ENCODE measurements at regions not wholly inside any gene's neighbourhood (a gene's known extent, or its start where the extent isn't known, plus 50 kb on each side); places are given as distances from the start of the nearest gene placed in this dataset.

GRCh38 chr2:16363581-16363980 lies 302.1 kb downstream of the CYRIA start:
- no peak for TF ChIP-seq CTCF (IDR thresholded peaks at IDR 0.05; ENCODE audit: low read length)
- no peak for TF ChIP-seq EZH2 (IDR thresholded peaks at IDR 0.05; ENCODE audit: borderline replicate concordance, low read length)

GRCh38 chr2:16362611-16363010 lies 303.0 kb downstream of the CYRIA start:
- Histone ChIP-seq H3K79me2 (ENCODE audit: insufficient read depth, low read length) (no peaks in the 10 kb centered on the region), H2AFZ (ENCODE audit: low read length) (no peak overlapping the region), H4K20me1 (ENCODE audit: insufficient read depth, low read length) (no peaks in the 10 kb centered on the region), H3K4me3 (ENCODE audit: low read depth, low read length, poor library complexity, severe bottlenecking) (no peak overlapping the region), H3F3A (ENCODE audit: insufficient read depth, low read length) (no peaks in the 10 kb centered on the region), H3K36me3 (ENCODE audit: insufficient read depth, low read length) (no peaks in the 10 kb centered on the region), H3K4me1 (ENCODE audit: insufficient read depth, low read length, severe bottlenecking) (no peaks in the 10 kb centered on the region), H3K9ac (ENCODE audit: low read length) (no peak overlapping the region), H3K27me3 (ENCODE audit: insufficient read depth, low read length) (no peaks in the 10 kb centered on the region), H3K4me2 (ENCODE audit: low read length) (no peak overlapping the region), H3K27ac (ENCODE audit: low read depth, low read length, poor library complexity, severe bottlenecking) (no peak overlapping the region), H3K9me2 (ENCODE audit: low read depth, low read length) (no peaks in the 10 kb centered on the region), H3K9me3 (ENCODE audit: low read length) (no peaks in the 10 kb centered on the region)
- TF ChIP-seq EZH2 (IDR thresholded peaks at IDR 0.05; ENCODE audit: borderline replicate concordance, low read length) = no peak
- no peak for TF ChIP-seq CTCF (IDR thresholded peaks at IDR 0.05; ENCODE audit: low read length)

More at GRCh38 chr2:16363581-16363980, 302.1 kb downstream of the CYRIA start:
- Histone ChIP-seq H3K27me3 (ENCODE audit: insufficient read depth, low read length) (no peaks in the 10 kb centered on the region), H2AFZ (ENCODE audit: low read length) (no peak overlapping the region), H3K4me2 (ENCODE audit: low read length) (no peak overlapping the region), H3F3A (ENCODE audit: insufficient read depth, low read length) (no peaks in the 10 kb centered on the region), H3K79me2 (ENCODE audit: insufficient read depth, low read length) (no peaks in the 10 kb centered on the region), H3K27ac (ENCODE audit: low read depth, low read length, poor library complexity, severe bottlenecking) (no peak overlapping the region), H3K9ac (ENCODE audit: low read length) (no peak overlapping the region), H3K9me3 (ENCODE audit: low read length) (no peaks in the 10 kb centered on the region), H3K9me2 (ENCODE audit: low read depth, low read length) (no peaks in the 10 kb centered on the region), H3K4me3 (ENCODE audit: low read depth, low read length, poor library complexity, severe bottlenecking) (no peak overlapping the region), H3K36me3 (ENCODE audit: insufficient read depth, low read length) (no peaks in the 10 kb centered on the region), H4K20me1 (ENCODE audit: insufficient read depth, low read length) (no peaks in the 10 kb centered on the region), H3K4me1 (ENCODE audit: insufficient read depth, low read length, severe bottlenecking) (no peaks in the 10 kb centered on the region)

- TF ChIP-seq CTCF (IDR thresholded peaks at IDR 0.05; ENCODE audit: low read length) = no peak
- no peak for TF ChIP-seq EZH2 (IDR thresholded peaks at IDR 0.05; ENCODE audit: borderline replicate concordance, low read length)
Measured at GRCh38 chr2:16361261-16361995, 304.2 kb downstream of the CYRIA start.

More at GRCh38 chr2:16361261-16361995, 304.2 kb downstream of the CYRIA start:
- no peak overlapping the region for H3K9ac ChIP-seq (ENCODE audit: low read length)
- H3F3A ChIP-seq (ENCODE audit: insufficient read depth, low read length) = no peaks in the 10 kb centered on the region
- H3K27me3 ChIP-seq (ENCODE audit: insufficient read depth, low read length) = no peaks in the 10 kb centered on the region
- no peak overlapping the region for H3K27ac ChIP-seq (ENCODE audit: low read depth, low read length, poor library complexity, severe bottlenecking)
- H3K4me2 ChIP-seq (ENCODE audit: low read length) = no peak overlapping the region
- H3K79me2 ChIP-seq (ENCODE audit: insufficient read depth, low read length) = no peaks in the 10 kb centered on the region
- no peaks in the 10 kb centered on the region for H3K9me2 ChIP-seq (ENCODE audit: low read depth, low read length)
- no peaks in the 10 kb centered on the region for H3K9me3 ChIP-seq (ENCODE audit: low read length)
- no peak overlapping the region for H2AFZ ChIP-seq (ENCODE audit: low read length)
- no peak overlapping the region for H3K4me3 ChIP-seq (ENCODE audit: low read depth, low read length, poor library complexity, severe bottlenecking)
- no peaks in the 10 kb centered on the region for H3K4me1 ChIP-seq (ENCODE audit: insufficient read depth, low read length, severe bottlenecking)
- no peaks in the 10 kb centered on the region for H3K36me3 ChIP-seq (ENCODE audit: insufficient read depth, low read length)
- H4K20me1 ChIP-seq (ENCODE audit: insufficient read depth, low read length) = no peaks in the 10 kb centered on the region
